ENCODE measurements at regions not wholly inside any gene's neighbourhood (a gene's known extent, or its start where the extent isn't known, plus 50 kb on each side); places are given as distances from the start of the nearest gene placed in this dataset.
"Not testable (repeated sequence)": the region's sequence is repeated elsewhere in the genome, so short reads cannot be mapped to it uniquely, and the experiment has no call there.

- WGBS (ENCODE audit: insufficient coverage), result 100% methylated on average over 1 of the region's 6 CpGs
- peaks cover 10% of the 10 kb centered on the region for H3K9me3 Mint-ChIP-seq (ENCODE audit: insufficient read depth)
- POLR2A ChIA-PET, result no interaction called here
These were observed 265.9 kb downstream of the EFCAB11 start for GRCh38 chr14:89688507-89689211.

GRCh38 chr14:89687129-89687528, 267.4 kb downstream of the EFCAB11 start:
- H3K79me2 ChIP-seq (ENCODE audit: control insufficient read depth, insufficient read depth, low read length); ATAC-seq (ENCODE audit: low read depth); H3K27me3 ChIP-seq (replicated peaks in 1 of 4; ENCODE audit: control extremely low read depth in 1 of 4, control insufficient read depth in 3 of 4, insufficient read depth in 4 of 4, low read length in 3 of 4); H3K9me3 Mint-ChIP-seq (ENCODE audit: insufficient read depth); H3K4me1 Mint-ChIP-seq; CTCF ChIA-PET; H3K4me3 Mint-ChIP-seq; H3K4me2 ChIP-seq (replicated peaks; ENCODE audit: low read depth, low read length, poor library complexity, severe bottlenecking); H3K27me3 Mint-ChIP-seq; H3K27ac Mint-ChIP-seq; POLR2A ChIA-PET; H3K27ac ChIP-seq (ENCODE audit: low read length in 2 of 2); H2AFZ ChIP-seq (ENCODE audit: insufficient read depth, low read depth, low read length, poor library complexity, severe bottlenecking); H3K9ac ChIP-seq (ENCODE audit: low read length); H4K20me1 ChIP-seq (ENCODE audit: control insufficient read depth, insufficient read depth, low read length, poor library complexity, severe bottlenecking); H3K4me1 ChIP-seq (ENCODE audit: control insufficient read depth in 2 of 2, insufficient read depth in 2 of 2, low read length in 2 of 2); DNase-seq; H3K36me3 ChIP-seq (replicated peaks in 1 of 2; ENCODE audit: control extremely low read depth in 1 of 2, control insufficient read depth in 1 of 2, extremely low read depth in 1 of 2, insufficient read depth in 2 of 2, low read length in 1 of 2); H3K4me3 ChIP-seq (ENCODE audit: control extremely low read depth in 1 of 5, extremely low read depth in 1 of 5, insufficient read depth in 1 of 5, low read depth in 2 of 5, low read length in 4 of 5): not testable (repeated sequence)
- no CpG with 5 or more reads among the region's 3 CpGs for WGBS (ENCODE audit: insufficient coverage)
- H3K9me3 ChIP-seq (ENCODE audit: control extremely low read depth in 1 of 3, control insufficient read depth in 2 of 3, insufficient read depth in 1 of 3, low read length in 2 of 3), result peaks cover 0 to 25% (median 16%) of the 10 kb centered on the region in 3 donors
- intact Hi-C loops (cut with micrococcal nuclease), result loop anchor here (10.0 kb wide), 1 partner anchor 62 kb away; no protein-coding TSS in a partner anchor

More at GRCh38 chr14:89688507-89689211, 265.9 kb downstream of the EFCAB11 start:
- no peak overlapping the region for H3K27ac Mint-ChIP-seq
- no peaks in the 10 kb centered on the region for H3K79me2 ChIP-seq (ENCODE audit: control insufficient read depth, insufficient read depth, low read length)
- TF ChIP-seq CTCF (IDR thresholded peaks at IDR 0.05) (no peak), EZH2 (IDR thresholded peaks at IDR 0.05; ENCODE audit: borderline replicate concordance, insufficient read depth, low read depth, low read length, poor library complexity, severe bottlenecking) (no peak)
- no peak overlapping the region for H2AFZ ChIP-seq (ENCODE audit: insufficient read depth, low read depth, low read length, poor library complexity, severe bottlenecking)
- no peak overlapping the region for H3K4me3 Mint-ChIP-seq
- H3K4me1 ChIP-seq (ENCODE audit: control insufficient read depth in 2 of 2, insufficient read depth in 2 of 2, low read length in 2 of 2), result no peaks in the 10 kb centered on the region
- no peaks in the 10 kb centered on the region for H4K20me1 ChIP-seq (ENCODE audit: control insufficient read depth, insufficient read depth, low read length, poor library complexity, severe bottlenecking)
- no peak overlapping the region for H3K4me3 ChIP-seq (ENCODE audit: control extremely low read depth in 1 of 5, extremely low read depth in 1 of 5, insufficient read depth in 1 of 5, low read depth in 2 of 5, low read length in 4 of 5)
- peaks cover 0 to 25% (median 13%) of the 10 kb centered on the region in 3 donors for H3K9me3 ChIP-seq (ENCODE audit: control extremely low read depth in 1 of 3, control insufficient read depth in 2 of 3, insufficient read depth in 1 of 3, low read length in 2 of 3)
- intact Hi-C loops (cut with micrococcal nuclease), result loop anchor here (10.0 kb wide), 1 partner anchor 64 kb away; no protein-coding TSS in a partner anchor
- no peaks in the 10 kb centered on the region for H3K27me3 Mint-ChIP-seq
- no peak overlapping the region for H3K9ac ChIP-seq (ENCODE audit: low read length)
- no peaks in the 10 kb centered on the region for H3K36me3 ChIP-seq (replicated peaks in 1 of 2; ENCODE audit: control extremely low read depth in 1 of 2, control insufficient read depth in 1 of 2, extremely low read depth in 1 of 2, insufficient read depth in 2 of 2, low read length in 1 of 2)
- ATAC-seq (ENCODE audit: low read depth) (no peak), DNase-seq (no peak)
- no peaks in the 10 kb centered on the region for H3K27me3 ChIP-seq (replicated peaks in 1 of 4; ENCODE audit: control extremely low read depth in 1 of 4, control insufficient read depth in 3 of 4, insufficient read depth in 4 of 4, low read length in 3 of 4)
- H3K4me2 ChIP-seq (replicated peaks; ENCODE audit: low read depth, low read length, poor library complexity, severe bottlenecking), result no peak overlapping the region
- no peak overlapping the region for H3K27ac ChIP-seq (ENCODE audit: low read length in 2 of 2)
- CTCF ChIA-PET, result no interaction called here
- peaks cover 1% of the 10 kb centered on the region for H3K4me1 Mint-ChIP-seq

Measured in B cell (primary cell).